Stomach (tissue), 8 donors: ENCODE measurements at regions not wholly inside any gene's neighbourhood (a gene's known extent, or its start where the extent isn't known, plus 50 kb on each side); places are given as distances from the start of the nearest gene placed in this dataset.
"Not testable (repeated sequence)": the region's sequence is repeated elsewhere in the genome, so short reads cannot be mapped to it uniquely, and the experiment has no call there.

Experiments
- DNase-seq, 2 donors: peaks; one replicate each; pipeline versions ENCODE4 v3.0.0 to v3.0.0-alpha.2; 2013 to 2019
- H3K27ac ChIP-seq, 5 donors: fragments of 200-600 bp in 4 of 5; sonication (generic) in 4 of 5; one replicate each; pipeline ENCODE4 v1.5.1; 2013 to 2019; ENCODE audit warnings: mild to moderate bottlenecking in 1 of 5, moderate library complexity in 1 of 5
- H3K27me3 ChIP-seq, 3 donors: fragments of 200-600 bp; sonication (generic); one replicate each; pipeline ENCODE4 v1.5.1; 2017 to 2019; ENCODE audit warnings: mixed run types in 1 of 3
- H3K36me3 ChIP-seq, 4 donors: fragments of 200-600 bp; sonication (generic); 1 replicate in 3 of 4; 2 replicates in 1 of 4; pipeline ENCODE4 v1.5.1; 2016 to 2019
- H3K4me1 ChIP-seq, 4 donors: fragments of 200-600 bp; sonication (generic); one replicate each; pipeline ENCODE4 v1.5.1; 2016 to 2019
- H3K4me3 ChIP-seq, 4 donors: fragments of 200-600 bp; sonication (generic) in 3 of 4; one replicate each; pipeline ENCODE4 v1.5.1; 2016 to 2019; ENCODE audit warnings: mild to moderate bottlenecking in 1 of 4
- H3K9me3 ChIP-seq, 4 donors: fragments of 200-600 bp; sonication (generic); one replicate each; pipeline ENCODE4 v1.5.1; 2016 to 2019
- CTCF ChIP-seq, 7 experiments: fragments of 450-650 bp in 4 of 7; fragments of 200-600 bp in 3 of 7; sonication (generic) in 3 of 7; IDR thresholded peaks; one replicate each; pipeline ENCODE4 v1.5.1; 2016 to 2019; ENCODE audit warnings: antibody characterized with exemption in 7 of 7, control low read depth in 2 of 7, mild to moderate bottlenecking in 1 of 7
- EP300 ChIP-seq: sonication (generic); formaldehyde crosslinking; IDR thresholded peaks from one replicate; pipeline ENCODE4 v1.6.1; 2017; ENCODE audit warnings: antibody characterized with exemption
- POLR2A ChIP-seq, 4 donors: fragments of 450-650 bp; IDR thresholded peaks; one replicate each; pipeline ENCODE4 v1.6.1; 2016; ENCODE audit warnings: antibody characterized with exemption in 4 of 4, control low read depth in 2 of 4, mild to moderate bottlenecking in 1 of 4, moderate library complexity in 1 of 4
- POLR2AphosphoS5 ChIP-seq, 3 donors: sonication (generic); formaldehyde crosslinking; IDR thresholded peaks; one replicate each; pipeline ENCODE4 v1.6.1; 2016; ENCODE audit warnings: antibody characterized with exemption in 3 of 3
- WGBS, 5 donors: extraction: QIAGEN DNeasy Blood & Tissue Kit in 3 of 5; methylation state at CpG; one replicate each; pipeline versions ENCODE4 v1.1.5 to v1.1.7; 2013 to 2018; 5-methylcytosine and 5-hydroxymethylcytosine counted together
- intact Hi-C: fragments of 100-400 bp; cut with DNase I; formaldehyde crosslinking; loops from one replicate; pipeline ENCODE4 v1.15.1; 2023; ENCODE audit warnings: low total_unique reads
- donor health status: healthy with polysubstance abuse.
- donor health status: Bipolar disorder and iron deficiency.
- donor health status: healthy.

GRCh38 chr6:91193446-91193845, 606.6 kb upstream of the MAP3K7 start:
- intact Hi-C loops, result no loop called here
- TF ChIP-seq EP300, result no peak
- no peak for TF ChIP-seq CTCF (IDR thresholded peaks at IDR 0.05)
- no peak for TF ChIP-seq POLR2AphosphoS5 (IDR thresholded peaks at IDR 0.05)
- no peak for TF ChIP-seq POLR2A (IDR thresholded peaks at IDR 0.05)
- H3K36me3 ChIP-seq, result no peaks in the 10 kb centered on the region
- H3K9me3 ChIP-seq, result peaks cover 0 to 4% (median 0%) of the 10 kb centered on the region in 4 donors
- DNase-seq, result no peak
- no peaks in the 10 kb centered on the region for H3K27me3 ChIP-seq
- no peak overlapping the region for H3K4me3 ChIP-seq
- H3K27ac ChIP-seq, result no peak overlapping the region
- H3K4me1 ChIP-seq, result no peaks in the 10 kb centered on the region

- WGBS, 5 donors, result 85 to 92% (median 90%) methylated on average over 3 of the region's 3 CpGs
Measured at GRCh38 chr6:91190041-91190440, 603.2 kb upstream of the MAP3K7 start.

GRCh38 chr6:91185072-91185471, 598.2 kb upstream of the MAP3K7 start:
- H3K4me1 ChIP-seq, result no peaks in the 10 kb centered on the region
- H3K36me3 ChIP-seq, result no peaks in the 10 kb centered on the region
- no peak for DNase-seq
- no peak overlapping the region for H3K4me3 ChIP-seq
- no peak overlapping the region for H3K27ac ChIP-seq
- whole genome bisulfite sequencing, 5 donors, result 80 to 86% (median 83%) methylated on average over 4 of the region's 4 CpGs
- peaks cover 0 to 10% (median 2%) of the 10 kb centered on the region in 4 donors for H3K9me3 ChIP-seq
- TF ChIP-seq CTCF (IDR thresholded peaks at IDR 0.05), result no peak
- no peak for TF ChIP-seq POLR2AphosphoS5 (IDR thresholded peaks at IDR 0.05)
- TF ChIP-seq EP300, result no peak
- no peak for TF ChIP-seq POLR2A (IDR thresholded peaks at IDR 0.05)
- H3K27me3 ChIP-seq, result no peaks in the 10 kb centered on the region
- intact Hi-C loops, result no loop called here

More at GRCh38 chr6:91190041-91190440, 603.2 kb upstream of the MAP3K7 start:
- H3K4me3 ChIP-seq, intact Hi-C loops, H3K27ac ChIP-seq, DNase-seq, H3K4me1 ChIP-seq, H3K36me3 ChIP-seq, H3K27me3 ChIP-seq: not testable (repeated sequence)
- H3K9me3 ChIP-seq, result peaks cover 0 to 14% (median 2%) of the 10 kb centered on the region in 4 donors

GRCh38 chr6:91181416-91181815, 594.5 kb upstream of the MAP3K7 start:
- Histone ChIP-seq H3K4me1 (no peaks in the 10 kb centered on the region), H3K27me3 (no peaks in the 10 kb centered on the region), H3K9me3 (peaks cover 0 to 4% (median 0%) of the 10 kb centered on the region in 4 donors), H3K4me3 (no peak overlapping the region), H3K36me3 (no peaks in the 10 kb centered on the region), H3K27ac (no peak overlapping the region)
- no peak for TF ChIP-seq EP300
- no peak for TF ChIP-seq POLR2A (IDR thresholded peaks at IDR 0.05)
- TF ChIP-seq POLR2AphosphoS5 (IDR thresholded peaks at IDR 0.05), result no peak
- no peak for TF ChIP-seq CTCF (IDR thresholded peaks at IDR 0.05)
- 59 to 92% (median 61%) methylated on average over 2 of the region's 2 CpGs for WGBS, 5 donors
- no peak for DNase-seq
- intact Hi-C loops, result no loop called here

GRCh38 chr6:91173651-91174050, 586.8 kb upstream of the MAP3K7 start:
- DNase-seq, result no peak
- no peaks in the 10 kb centered on the region for H3K27me3 ChIP-seq
- H3K9me3 ChIP-seq, result no peaks in the 10 kb centered on the region
- H3K27ac ChIP-seq, result no peak overlapping the region
- H3K4me1 ChIP-seq, result no peaks in the 10 kb centered on the region
- TF ChIP-seq POLR2AphosphoS5 (IDR thresholded peaks at IDR 0.05), result no peak
- no peak for TF ChIP-seq CTCF (IDR thresholded peaks at IDR 0.05)
- TF ChIP-seq POLR2A (IDR thresholded peaks at IDR 0.05), result no peak
- TF ChIP-seq EP300, result no peak
- H3K36me3 ChIP-seq, result no peaks in the 10 kb centered on the region
- 61 to 74% (median 73%) methylated on average over 3 of the region's 3 CpGs for WGBS, 5 donors
- no peak overlapping the region for H3K4me3 ChIP-seq
- intact Hi-C loops, result no loop called here
